GM19438 (cell line): ENCODE measurements at regions not wholly inside any gene's neighbourhood (a gene's known extent, or its start where the extent isn't known, plus 50 kb on each side); places are given as distances from the start of the nearest gene placed in this dataset.

Source experiments
- ATAC-seq: cut with Tn5 transposase; IDR thresholded peaks from one replicate; pipeline ENCODE4 v1.9.1; 2021; ENCODE audit warnings: low read depth; ENCODE audit not compliant: unreplicated experiment

DNA sequence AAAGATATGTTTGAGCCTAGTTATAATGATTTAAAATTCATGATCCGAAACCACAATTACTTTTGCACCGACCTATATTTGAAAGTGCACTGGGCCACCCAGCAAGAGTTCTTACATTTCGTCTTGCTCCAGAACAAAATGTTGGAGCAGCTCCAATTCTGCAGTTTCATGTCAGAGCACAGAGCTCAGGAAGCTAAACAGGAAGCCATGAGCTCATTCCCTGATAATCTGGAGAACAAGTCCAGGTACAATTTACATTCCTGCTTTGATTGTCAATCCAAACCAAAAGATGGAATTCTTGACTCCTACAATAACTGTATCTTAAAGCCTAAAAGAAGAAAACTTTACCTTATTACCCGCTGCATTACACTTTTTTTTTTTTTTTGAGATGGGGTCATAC is 131.8 kb downstream of the KCTD12 start:
- no peak for ATAC-seq

DNA sequence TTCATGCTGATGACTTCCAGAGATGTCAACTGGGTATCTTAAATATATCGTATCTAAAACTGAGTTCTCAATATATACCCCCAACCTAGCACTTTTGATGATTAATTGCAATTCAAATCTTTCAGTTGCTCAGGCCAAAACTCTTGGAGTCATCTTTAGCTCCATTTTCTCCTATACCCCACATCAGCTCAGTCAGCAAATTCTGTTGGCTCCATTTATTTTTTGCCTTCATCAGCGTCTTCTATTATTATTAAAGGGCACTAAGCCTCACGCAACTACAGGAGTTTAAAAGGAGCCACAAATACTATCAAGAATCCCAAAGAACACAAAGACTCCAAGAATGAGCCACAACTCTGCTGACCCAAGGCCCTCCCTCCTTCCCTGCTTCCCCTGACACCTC is 134.9 kb downstream of the KCTD12 start:
- no peak for ATAC-seq

DNA sequence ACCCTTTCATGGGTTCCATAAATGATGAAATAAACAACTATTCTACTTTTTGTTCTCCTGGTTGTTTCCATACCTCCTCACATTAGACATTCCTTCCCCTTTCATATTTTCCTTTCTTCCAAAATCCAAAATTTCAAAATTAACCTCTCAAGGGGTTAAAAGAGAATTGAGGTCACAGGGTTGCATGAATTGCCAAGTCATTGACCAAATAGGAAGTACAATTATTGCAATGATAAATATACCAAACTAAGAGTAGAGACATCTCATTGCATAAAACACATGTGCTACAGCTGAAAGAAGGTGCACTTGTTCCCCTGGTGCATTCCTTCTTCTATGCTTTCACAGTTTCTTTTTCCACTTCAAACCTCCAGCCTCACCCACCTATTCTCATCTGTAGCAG is 136.1 kb downstream of the KCTD12 start:
- no peak for ATAC-seq

DNA sequence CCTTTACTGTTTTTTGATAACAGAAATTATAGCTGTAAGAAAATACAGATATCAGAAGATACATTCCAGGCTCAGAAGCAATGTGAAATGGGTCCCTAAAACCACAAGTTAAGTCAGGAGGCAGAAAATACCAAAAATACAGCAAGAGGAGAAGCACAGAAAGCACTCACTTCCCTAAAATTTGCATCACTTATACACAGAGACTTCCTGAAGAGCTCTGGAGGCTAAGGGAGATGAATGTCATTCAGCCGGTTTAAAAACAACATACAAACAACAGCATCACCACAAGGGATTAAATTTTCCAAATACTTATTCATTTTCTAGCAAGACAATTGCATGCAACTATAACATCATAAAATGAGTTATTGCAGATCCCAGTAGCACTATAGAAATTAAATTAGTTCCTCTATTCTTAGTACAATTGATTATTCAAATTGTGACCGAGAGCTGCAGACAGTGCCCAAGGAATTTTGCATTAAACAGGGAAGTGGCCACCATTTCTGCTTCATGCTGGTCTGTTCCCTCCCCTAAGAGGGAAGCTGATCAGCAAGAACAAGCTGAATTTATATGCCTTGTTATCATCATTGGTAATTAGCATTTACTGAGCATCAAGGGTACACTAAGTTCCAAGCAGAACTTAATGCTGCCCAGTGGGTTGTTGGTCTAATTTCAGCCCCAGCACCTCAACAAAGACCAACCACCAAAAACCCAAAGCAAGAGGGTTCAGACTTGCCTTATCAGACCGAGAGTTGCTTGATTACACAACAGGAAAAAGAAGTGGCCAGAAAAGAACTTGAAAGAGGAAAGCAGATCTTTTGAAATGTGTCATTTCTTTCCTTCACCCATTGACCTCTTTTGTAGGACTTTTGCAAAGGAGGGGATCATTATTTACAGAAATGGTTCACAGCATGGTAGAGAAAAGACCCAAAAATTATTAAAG is 140.7 kb downstream of the KCTD12 start:
- ATAC-seq, result peak; percentile 77

DNA sequence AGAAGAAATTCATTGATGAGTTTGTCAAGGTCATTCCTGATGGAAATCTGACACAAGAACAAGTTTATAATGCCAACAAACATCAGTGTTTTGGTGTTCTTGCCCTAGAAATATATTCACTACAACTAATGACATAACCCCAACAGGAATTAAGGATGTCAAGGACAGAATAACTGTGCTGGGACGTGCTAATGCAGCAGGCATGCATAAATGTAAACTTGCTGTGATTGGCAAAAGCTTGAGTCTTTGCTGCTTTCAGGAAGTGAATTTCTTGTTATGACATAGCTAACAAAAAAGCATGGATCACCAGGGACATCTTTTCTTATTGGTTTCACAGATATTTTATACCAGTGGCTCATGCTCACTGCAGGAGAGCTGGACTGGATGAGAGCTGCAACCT is 144.6 kb downstream of the KCTD12 start:
- ATAC-seq, result no peak

DNA sequence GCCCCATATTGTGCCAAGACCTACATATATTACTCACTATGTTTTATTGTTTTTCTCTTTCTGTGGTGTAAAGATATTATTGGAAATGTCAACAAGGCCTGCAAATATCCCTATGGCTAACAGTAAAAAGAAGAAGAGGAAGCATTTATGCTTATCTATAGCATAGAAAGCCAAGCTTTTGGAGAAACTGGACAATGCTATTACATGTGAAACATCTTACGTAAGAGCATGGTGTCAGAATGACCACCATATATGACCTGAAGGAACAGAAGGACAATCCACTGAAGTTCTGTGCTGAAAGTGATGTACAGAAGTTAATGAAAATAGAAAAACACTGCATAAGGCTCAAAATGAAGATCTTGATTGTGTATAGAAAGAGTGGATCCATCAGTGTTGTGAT is 145.2 kb downstream of the KCTD12 start:
- ATAC-seq, result no peak

DNA sequence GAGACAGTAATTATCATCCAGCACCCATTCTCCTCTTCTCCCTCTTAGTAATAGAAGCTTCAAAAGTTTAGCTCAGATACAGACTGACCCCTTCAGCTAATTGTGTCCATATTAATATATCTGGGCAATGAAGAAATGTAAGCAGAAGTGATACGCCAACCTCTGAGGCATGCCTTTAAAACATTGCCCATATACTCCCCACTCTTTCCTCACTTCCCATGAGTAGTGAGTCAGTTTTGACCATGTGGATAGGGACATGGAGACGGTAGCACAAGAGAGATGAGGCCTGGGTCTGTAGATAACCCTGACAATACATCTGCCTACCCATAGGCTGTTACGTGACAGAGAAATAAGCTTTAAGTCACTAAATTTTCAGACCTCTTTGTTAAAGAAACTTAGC is 147.6 kb downstream of the KCTD12 start:
- ATAC-seq, result no peak

DNA sequence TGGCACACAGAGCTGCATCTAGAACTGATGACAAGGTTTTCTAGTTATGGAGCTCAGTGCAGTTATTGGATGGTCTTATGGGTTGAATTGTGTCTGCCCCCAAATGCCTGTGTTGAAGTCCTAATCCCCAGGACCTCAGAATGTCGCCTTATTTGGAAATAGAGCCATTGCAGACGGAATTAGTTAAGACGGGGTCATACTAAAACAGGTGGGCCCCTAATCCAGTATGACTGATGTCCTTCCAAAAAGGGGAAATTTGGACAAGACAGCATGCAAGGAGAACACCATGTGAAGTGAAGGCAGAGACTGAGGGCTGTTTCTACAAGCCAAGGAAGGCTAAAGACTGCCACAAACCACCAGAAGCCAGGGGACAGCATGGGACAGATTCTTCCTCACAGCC is 148.7 kb downstream of the KCTD12 start:
- ATAC-seq, result no peak

DNA sequence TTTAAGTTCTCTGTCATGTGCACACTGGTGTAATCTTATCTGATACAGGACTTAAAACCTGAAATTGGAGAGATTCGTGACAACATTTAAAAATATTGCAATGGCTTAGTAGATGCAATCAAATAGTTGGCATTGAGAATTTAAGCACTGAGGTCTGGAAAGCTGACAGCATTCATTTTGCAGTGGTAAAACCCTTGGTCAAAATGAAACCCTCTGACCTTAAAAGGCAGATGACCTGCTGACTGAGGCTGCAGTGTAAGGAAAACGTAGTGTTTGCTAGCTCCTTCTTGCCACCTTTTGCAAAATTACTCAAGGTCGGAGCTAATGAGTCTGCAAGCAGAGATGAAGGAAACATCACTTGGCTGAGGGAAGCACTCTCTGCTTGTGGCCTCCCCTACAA is 150.6 kb downstream of the KCTD12 start:
- peak; percentile 64 for ATAC-seq

DNA sequence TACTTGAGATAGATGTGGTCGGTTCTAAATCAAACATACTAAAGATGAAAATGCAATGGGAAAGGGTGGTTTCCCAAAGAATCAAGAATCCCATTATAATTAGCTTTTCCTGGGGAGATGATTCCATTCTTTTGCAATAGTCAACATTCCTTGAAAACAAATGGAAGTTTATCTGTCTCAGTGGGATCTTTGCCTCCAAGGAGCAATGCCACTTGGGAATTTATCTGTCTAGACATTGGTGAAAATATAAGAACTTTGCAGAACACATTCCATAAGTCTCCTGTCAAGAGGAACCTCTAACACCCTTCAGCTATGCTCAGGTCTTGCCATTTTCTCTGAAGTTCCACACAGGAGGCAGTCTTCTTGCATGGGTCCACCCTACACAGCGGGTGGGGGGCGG is 152.5 kb downstream of the KCTD12 start:
- ATAC-seq, result no peak

DNA sequence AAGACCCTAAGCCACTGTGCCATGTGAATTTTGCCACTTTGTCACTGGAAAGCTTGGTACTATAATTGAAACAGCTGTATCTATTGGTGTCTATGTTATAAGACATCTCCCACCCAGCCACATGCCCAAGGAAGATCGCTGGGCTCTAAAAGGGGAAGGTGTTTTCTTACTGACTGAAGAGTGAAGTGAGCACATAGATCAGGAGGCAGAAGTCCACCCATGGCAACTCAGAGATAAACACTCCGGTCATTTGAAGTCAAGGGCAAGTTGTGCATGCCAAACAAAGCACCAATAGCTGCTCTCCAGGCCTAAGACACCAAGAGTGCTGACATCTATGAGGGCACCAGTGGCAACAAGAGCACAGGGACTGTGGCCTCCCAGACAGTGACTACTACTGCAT is 153.8 kb downstream of the KCTD12 start:
- ATAC-seq, result no peak

DNA sequence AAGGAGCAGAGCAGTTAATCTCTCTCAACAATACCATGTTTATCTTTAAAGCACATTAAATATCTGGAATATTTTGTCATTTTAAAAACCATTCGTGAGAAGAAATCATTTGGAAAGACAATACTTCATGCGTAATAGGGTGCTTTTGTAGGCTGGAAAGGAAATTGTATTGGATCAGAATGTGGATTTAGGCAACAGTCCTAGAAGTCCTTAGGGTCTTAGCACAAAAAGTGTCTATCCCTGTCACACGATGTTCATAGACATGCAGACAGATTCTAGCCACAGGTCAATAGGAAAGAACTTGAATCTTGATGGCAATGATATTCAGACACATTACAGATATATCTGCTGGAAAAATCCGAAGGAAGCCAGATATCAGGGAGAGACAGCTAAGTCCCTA is 156.0 kb downstream of the KCTD12 start:
- ATAC-seq, result no peak

DNA sequence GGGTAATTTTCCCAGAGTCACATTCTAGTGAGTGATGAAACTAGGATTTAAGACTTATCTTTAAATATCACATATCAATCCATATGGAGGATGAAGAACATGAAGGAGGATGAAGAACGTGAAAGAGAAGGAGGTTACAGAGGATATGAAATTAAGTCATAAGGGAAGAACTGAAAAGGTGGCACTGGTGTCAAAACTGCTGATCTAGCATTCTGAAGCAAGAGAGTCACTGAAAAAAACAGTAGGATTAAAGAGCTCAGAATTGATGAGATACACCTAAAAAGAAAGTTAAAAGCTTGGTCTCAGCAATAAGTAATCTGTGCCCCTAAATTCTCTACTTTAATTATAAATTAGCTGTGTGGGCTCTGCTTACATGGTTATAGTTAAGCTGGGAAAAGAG is 156.5 kb downstream of the KCTD12 start:
- ATAC-seq, result no peak

DNA sequence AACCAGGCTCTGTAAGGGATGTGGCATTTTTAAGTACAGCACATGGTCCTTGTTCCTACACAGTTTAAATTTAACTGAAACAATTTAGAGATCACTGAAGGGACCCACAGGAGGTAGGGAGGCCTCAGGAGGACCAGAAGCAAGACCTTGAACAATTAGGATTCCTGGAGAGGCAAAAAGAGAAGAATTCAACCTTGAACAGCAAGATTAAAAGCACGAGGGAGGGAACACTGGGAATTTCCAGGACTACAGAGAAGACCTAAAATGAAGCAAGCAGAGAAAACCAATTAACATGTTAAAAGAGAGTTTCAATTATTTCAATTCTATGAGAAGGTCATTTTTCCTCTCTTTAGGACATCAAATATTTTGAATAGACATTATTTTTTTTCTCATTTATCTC is 160.3 kb downstream of the KCTD12 start:
- ATAC-seq, result no peak

DNA sequence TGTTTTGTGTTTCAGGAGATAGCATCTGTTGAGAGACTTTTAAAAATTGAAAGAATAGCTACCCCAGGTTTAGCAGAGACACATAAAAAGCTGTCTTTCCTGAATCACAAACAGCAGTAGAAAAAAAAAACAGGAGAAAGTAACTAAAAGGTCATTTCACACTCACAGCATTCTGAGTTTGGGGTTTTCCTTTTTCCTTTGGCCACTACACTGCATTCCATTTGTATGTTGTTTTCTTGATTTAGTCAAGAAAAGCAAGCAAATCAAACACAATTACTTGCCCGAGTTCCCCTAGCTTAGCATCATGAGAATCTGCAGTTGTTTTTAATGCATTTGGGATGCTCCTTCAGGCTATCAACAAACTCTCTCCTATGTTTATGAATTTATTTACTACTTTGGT is 161.0 kb downstream of the KCTD12 start:
- ATAC-seq, result no peak

DNA sequence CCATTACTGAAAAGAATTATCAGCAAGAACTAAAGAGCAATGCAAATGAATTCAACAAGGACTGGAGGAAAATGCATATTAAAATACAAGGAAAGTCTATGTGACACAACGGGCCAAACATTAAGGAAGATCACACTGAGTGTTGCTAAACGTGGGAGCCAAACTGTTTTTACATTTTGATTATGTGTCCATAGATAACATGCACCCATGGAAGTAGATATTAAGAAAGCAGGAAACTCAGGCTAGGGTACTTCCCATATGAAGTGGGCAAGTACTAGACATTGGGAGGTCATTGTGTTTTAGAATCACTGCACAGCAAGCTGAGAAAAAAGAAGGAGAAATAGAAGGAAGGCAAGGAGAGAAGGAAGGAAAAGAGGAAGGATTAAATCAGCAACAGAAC is 161.8 kb downstream of the KCTD12 start:
- ATAC-seq, result no peak

DNA sequence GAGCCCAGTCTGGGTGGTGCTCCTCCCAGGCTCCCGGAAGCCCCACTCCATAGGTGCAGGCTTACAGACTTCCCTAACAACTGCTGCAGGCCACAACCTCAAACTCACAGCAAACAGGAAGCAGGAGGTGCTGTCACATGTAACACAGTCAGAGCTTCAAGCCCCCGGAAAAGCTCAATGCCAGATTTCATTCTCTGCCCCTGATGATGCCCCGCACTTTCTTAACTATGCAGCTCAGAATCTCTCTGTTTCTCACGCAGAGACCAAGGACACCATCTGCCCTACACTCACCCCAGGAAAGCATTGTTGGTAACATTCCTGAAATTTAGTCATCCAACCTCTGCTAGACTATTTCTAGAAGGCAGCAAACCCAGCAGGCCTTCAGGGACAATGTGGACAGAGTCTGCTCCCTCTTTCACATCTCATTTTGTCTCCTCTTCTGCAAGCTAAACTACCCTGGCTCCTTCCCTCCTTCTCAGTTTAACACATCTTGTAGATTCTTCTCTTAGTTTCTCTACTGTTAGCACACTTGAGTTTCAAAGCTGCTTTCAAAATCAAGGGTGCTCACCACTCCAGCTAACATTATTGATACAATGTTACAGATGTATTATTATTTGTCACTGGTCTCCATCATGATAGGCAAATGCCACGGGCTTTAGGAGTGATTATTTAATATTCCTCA is 162.5 kb downstream of the KCTD12 start:
- peak; percentile 79 for ATAC-seq

DNA sequence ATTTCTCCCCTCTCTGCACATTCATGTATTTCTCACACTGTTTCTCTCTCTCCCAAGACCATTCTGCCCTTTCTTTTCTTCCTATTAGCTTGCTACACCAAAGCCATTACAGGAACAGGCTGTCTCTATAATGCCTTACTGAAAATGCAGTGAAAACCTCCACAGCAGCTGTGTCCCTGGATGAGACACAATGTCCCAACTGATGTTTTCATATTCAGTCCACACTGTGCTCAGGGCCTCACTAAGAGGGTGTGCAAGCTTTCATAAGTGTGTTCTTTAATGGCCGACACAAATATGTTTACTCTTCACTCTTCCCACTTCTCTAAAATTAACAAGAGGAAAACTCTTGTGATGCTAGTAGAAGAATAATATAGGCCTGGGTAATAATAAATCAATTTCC is 163.4 kb downstream of the KCTD12 start:
- no peak for ATAC-seq

DNA sequence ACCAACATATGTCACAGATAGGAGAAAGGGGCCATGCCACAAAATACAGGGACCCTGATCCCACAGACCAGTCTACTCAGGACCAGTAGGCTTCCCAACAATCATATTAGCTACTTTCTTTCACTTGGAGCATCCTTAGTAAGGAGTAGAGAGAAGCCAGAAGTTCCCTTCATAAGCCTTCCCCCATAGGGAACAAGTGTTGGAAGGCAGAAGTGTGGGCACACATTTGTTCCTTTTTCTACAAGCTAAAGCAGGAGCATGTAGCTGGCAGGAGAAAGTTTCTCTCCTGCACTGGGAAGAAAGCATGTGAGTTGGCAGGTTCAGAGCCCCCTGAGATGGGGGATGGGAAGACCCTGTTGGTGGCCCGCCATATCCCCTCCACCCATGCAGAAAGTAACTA is 165.4 kb downstream of the KCTD12 start:
- ATAC-seq, result no peak

DNA sequence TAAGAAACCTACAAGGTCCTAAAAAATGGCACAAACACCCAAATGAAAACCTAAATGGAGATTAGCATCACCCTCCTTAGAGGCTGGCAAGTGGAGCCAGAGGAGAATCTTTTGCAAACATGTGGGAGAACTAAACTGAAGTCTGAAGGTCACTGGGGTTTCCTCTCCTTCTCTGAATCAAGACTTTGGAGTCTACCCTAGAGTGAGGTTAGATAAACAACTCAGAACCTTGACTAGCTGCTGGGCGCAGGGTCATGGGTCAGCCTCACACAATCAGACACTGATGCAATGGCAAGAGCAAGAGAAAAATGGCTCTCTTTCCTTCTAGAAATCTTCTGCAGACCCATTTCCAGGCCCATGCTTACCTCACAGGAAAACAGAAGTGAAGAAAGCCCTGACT is 165.8 kb downstream of the KCTD12 start:
- ATAC-seq, result no peak

DNA sequence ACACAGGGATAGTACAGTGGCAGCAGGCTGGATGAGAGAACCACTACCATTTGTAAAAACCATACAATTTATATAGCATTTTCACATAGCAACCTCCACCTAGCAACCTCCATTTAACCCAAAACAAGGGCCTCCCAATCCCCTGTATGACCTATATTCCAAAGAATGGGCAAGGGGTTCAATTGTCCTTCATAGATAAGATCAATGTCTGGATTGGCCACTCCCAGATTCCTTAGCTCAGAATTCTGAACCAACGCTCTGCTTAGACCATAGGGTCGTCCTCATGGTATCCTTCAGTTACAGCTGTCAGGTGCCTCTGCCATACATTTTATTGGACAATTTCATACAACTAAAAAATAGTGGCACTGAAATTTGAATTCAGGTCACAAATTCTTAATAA is 166.2 kb downstream of the KCTD12 start:
- ATAC-seq, result no peak

DNA sequence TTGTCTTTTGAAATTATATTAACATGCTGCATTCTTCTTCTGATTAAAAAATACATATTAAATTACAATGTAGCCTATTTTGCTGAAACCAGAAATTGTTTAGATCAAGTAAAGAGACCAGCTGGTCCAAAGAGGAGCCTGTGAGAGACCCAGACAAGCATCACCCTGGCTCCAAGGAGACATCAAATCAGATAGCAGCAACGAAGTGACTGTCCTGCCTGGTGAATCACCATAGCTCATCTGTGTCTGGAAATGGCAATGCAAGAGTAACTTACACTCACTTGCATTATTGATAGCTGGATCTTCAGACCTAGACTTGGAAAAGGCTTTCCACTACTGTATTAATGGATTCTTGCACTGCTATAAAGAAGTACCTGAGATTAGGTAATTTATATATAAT is 169.1 kb downstream of the KCTD12 start:
- ATAC-seq, result no peak
